ENCODE measurements at regions not wholly inside any gene's neighbourhood (a gene's known extent, or its start where the extent isn't known, plus 50 kb on each side); places are given as distances from the start of the nearest gene placed in this dataset.
"Not testable (repeated sequence)": the region's sequence is repeated elsewhere in the genome, so short reads cannot be mapped to it uniquely, and the experiment has no call there.

GRCh38 chr4:128560754-128561495 is 248.6 kb upstream of the JADE1 start:
- no peak for DNase-seq

GRCh38 chr4:128558896-128559679 is 250.4 kb upstream of the JADE1 start:
- DNase-seq: no peak

DNA sequence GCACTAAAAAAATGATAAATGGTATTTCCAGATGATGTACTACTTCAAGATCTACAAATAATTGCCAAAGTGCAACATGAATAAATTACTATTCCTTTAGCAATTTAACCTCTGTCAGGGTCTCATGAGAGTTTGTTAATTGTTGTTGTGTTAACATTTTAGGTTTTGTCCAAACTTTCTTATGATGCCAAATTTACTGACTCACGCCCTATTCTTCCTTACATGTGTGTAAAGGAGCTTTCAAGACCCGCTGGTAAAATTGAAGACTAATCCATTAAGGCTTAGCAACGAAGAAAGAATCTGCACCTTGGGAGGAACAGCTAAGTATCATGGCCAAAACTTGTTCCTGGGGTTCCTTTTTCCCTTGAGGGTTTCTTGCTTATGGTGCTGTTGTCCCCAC is 252.7 kb upstream of the JADE1 start:
- DNase-seq: no peak

DNA sequence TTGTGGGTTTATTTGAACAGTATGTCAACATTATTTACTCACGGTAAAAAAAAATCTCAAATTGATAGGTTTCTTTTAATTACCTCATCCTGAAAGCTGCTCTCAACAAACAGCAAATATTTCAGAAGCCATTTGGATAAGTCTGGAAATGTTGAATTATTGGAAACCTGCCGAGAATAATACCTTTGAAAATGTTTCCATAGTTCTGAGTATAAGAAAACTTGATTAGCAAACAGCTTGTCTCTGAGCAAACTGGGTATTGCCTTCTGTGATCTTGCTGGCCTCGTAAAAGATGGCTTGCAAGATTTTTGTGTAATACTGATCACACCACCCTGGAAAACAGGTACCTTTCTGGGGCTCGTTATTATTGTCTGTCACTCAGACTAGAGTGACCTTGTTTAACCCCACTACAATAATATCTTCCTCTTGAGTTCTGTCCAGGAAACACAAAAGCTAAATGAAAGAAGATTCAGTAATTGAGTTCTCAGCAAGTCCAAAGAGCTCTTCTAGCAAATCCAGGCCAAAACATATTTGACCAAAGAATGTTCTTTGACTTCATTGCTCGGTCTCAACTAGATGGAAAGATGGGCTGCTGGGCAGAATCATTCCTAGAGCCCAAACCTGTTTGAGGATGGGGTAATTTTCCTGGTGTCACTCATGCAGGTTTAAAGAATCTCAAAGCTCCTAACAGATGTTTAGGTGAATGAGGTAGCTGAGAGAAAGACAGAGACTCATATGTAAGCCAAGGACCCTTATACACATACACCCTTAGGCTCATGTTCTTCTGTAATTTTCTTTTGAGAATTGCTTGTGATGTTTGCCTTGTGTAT is 255.6 kb upstream of the JADE1 start:
- peak in 1 of 2 experiments; percentile 76 for DNase-seq

DNA sequence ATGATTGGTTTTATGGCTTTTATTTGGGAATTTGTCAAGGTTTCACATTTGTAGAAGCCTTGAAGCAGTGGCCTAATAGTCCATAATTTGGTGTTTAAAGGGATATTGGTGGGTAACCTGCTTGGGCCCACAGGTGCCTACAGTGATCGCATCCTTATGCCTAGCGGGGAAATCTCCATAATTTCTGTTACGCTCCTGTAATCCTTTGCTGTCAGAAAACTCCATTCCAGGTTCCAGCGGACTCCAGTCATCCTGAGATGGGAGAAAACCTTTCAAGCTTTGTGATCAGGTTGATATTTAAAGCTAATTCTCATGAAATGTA is 257.0 kb upstream of the JADE1 start:
- DNase-seq: peak in 1 of 2 experiments; percentile 42

DNA sequence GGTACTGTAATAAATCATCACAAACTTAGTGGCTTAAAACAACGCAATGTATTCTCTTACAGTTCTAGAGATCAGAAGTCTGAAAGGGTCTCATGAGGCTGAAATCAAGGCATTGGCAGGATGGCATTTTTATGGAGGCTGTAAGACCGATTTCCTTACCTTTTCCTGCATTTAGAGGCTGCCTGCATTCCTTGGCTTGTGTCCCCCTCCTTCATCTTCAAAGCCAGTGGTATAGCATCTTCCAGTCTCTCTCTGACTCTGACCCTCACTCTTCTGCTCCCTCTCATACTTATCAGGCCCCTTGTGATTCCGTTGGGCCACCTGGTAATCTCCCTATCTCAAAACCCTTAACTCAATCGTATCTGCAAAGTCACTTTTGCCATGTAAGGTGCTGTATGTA is 258.2 kb upstream of the JADE1 start:
- no peak for DNase-seq

GRCh38 chr4:128550060-128550459 is 259.4 kb upstream of the JADE1 start:
- no peak for DNase-seq

DNA sequence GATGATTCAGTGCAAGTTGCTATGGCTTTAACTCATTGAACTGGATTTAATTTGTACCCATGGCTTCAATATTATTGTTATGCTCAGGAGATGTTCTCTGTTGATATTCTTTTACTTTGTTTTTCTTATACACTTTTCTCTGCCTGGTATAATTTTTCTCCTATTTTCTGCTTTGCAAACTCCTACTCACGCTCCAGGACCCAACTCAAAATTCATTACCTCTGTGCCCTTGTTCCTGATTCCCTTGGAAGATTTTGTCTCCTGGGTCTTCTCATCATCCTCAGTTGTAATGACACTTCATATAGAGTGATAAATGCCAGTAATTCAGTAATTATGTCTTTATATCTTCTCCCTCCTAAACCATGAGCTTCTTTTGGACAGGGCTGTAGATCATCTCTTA is 259.9 kb upstream of the JADE1 start:
- DNase-seq: no peak

DNA sequence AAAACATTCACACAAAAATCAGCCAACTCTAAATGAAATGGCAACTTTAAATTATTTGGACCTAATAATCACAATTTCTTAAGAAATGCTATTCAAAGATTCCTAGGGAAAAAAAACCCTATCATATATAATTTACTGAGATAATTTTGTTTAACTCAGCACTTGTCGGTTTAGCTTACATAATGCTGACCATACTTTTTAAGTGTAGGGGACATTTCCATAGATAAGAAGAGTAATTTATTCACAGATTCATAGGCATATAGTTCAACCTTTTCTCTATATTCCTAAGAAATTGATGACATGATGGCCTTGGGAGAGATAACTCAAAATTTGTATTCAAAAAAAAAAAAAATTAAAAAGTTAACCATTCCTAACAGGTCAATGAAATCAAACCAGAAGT is 260.8 kb upstream of the PGRMC2 start:
- no peak for DNase-seq

DNA sequence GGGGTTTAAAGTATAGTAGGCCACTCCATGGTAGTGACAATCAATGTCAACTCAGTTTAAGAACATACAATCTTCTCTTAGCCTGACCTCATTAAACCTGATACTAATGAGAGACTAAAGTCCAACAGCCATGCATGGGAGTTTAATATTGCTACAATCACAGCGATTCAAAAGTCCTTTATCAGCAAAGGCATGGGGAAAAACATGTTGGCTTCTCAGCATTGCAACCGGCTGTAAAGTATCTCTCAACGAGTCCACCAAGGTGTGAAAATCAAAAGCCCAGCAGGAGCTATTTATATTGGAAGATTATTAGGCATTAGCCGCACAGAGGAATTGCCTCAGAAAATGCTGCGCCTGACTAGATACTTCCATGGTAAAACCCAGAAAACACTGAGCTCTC is 256.7 kb upstream of the PGRMC2 start:
- DNase-seq: no peak

DNA sequence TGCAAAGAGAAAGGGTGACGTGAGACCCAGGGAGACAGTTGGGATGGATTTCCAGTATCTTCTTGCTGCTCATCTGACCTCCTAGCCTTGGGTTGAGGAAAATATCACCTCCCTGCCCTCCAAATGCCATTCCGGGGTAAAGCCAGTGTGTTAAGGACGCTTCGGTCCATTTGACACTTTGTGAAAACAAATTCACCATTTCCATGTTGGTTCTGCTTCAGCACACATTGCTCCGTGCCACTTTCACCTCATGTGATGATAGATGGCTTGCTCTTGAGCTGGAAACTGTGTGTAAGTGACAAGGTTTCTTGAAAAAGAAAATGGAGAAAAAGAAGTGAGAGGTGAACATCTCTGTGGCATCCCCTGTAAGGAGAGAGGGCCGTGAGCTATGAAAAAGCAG is 256.1 kb upstream of the PGRMC2 start:
- DNase-seq: no peak

- no peak for DNase-seq
These were observed 254.4 kb upstream of the PGRMC2 start for GRCh38 chr4:128542047-128542446.

- no peak for DNase-seq
These were observed 252.5 kb upstream of the PGRMC2 start for GRCh38 chr4:128540122-128540521.

GRCh38 chr4:128538111-128538882 is 250.7 kb upstream of the PGRMC2 start:
- no peak for DNase-seq

GRCh38 chr4:128536746-128537145 is 249.1 kb upstream of the PGRMC2 start:
- no peak for DNase-seq

DNA sequence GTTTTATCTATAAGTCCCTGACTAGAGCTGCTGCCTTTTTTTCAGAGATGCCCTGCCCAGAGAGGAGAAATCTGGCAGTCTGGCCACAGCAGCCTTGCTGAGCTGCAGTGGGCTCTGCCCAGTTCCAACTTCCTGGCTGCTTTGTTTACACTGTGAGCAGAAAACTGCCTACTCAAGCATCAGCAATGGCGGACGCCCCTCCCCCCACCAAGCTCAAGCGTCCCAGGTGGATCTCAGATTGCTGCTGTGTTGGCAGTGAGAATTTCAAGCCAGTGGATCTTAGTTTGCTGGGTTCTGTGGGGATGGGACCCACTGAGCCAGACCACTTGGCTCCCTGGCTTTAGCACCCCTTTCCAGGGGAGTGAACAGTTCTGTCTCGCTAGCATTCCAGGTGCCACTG is 247.9 kb upstream of the PGRMC2 start:
- not testable (repeated sequence) for DNase-seq

GRCh38 chr4:128528793-128529553 is 241.4 kb upstream of the PGRMC2 start:
- no peak for DNase-seq

DNA sequence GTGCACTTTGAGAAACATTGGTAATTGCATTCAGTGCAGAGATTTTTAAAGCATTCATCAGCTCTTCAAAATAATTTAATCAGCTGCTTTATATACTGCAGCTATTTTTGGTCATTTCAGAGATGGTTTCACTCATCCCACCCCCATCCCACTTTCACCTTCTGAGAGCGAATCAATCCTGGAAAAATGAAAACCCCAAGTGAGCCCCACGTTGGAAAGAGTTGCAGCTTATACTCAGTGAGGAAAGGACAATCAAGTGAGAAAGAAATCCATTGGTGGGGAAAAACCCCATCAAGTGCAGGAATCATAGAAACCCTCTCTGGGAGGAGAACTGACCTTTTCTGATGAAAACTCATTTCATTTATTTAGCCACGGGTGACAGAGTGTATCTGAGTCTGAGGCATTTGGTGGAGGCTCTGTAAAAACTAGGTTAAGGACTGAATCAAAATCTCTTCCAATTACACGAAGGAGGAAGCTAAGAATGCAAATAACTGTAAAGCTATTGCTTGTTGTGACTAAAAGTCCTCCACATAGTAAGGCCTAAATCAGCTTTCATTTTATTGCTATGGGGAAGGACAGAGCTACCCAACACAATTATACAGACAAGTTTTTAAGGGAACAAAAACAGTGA is 240.4 kb upstream of the PGRMC2 start:
- no peak for DNase-seq

DNA sequence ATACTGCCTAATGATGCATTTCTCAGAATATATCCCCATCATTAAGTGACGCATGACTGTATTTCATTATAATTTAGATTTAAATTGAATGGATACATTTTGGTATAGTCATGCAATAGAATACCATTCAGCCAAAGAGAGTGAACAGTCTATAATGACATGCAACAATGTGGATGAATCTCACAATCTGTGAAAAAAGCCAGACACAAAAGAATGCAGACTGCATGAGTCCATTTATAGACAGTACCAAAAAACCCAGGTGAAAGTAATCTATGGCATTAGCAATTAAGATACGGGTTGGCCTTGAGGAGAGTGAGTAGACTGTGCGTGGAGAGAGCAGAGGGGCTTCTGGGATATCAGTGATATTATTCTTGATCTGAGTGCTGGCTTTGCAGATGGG is 239.7 kb upstream of the PGRMC2 start:
- DNase-seq: no peak

GRCh38 chr4:128525992-128526630 is 238.5 kb upstream of the PGRMC2 start:
- DNase-seq: no peak

- no peak for DNase-seq
These were observed 237.8 kb upstream of the PGRMC2 start for GRCh38 chr4:128525387-128525786.
